ENCODE measurements at regions not wholly inside any gene's neighbourhood (a gene's known extent, or its start where the extent isn't known, plus 50 kb on each side); places are given as distances from the start of the nearest gene placed in this dataset.

GRCh38 chr20:57783196-57783595 lies 73.4 kb upstream of the PMEPA1 start:
- no peak overlapping the region for H3K4me3 ChIP-seq (ENCODE audit: low read depth, low read length)
- no peak for TF ChIP-seq CTCF (IDR thresholded peaks at IDR 0.05; ENCODE audit: low read depth, low read length, missing control alignments)
- in situ Hi-C loops (cut with HindIII; ENCODE audit: low sequenced_read_pairs): no loop called here
- DNase-seq (ENCODE audit: low read depth): no peak

GRCh38 chr20:57782631-57783041 lies 72.8 kb upstream of the PMEPA1 start:
- TF ChIP-seq CTCF (IDR thresholded peaks at IDR 0.05; ENCODE audit: low read depth, low read length, missing control alignments): no peak
- DNase-seq (ENCODE audit: low read depth): no peak
- in situ Hi-C loops (cut with HindIII; ENCODE audit: low sequenced_read_pairs): no loop called here

GRCh38 chr20:57781901-57782300 lies 72.1 kb upstream of the PMEPA1 start:
- in situ Hi-C loops (cut with HindIII; ENCODE audit: low sequenced_read_pairs): no loop called here
- H3K4me3 ChIP-seq (ENCODE audit: low read depth, low read length): no peak overlapping the region
- no peak for TF ChIP-seq CTCF (IDR thresholded peaks at IDR 0.05; ENCODE audit: low read depth, low read length, missing control alignments)
- no peak for DNase-seq (ENCODE audit: low read depth)

More at GRCh38 chr20:57782631-57783041, 72.8 kb upstream of the PMEPA1 start:
- no peak overlapping the region for H3K4me3 ChIP-seq (ENCODE audit: low read depth, low read length)

- no peak overlapping the region for H3K4me3 ChIP-seq (ENCODE audit: low read depth, low read length)
- no peak for TF ChIP-seq CTCF (IDR thresholded peaks at IDR 0.05; ENCODE audit: low read depth, low read length, missing control alignments)
- in situ Hi-C loops (cut with HindIII; ENCODE audit: low sequenced_read_pairs): no loop called here
- DNase-seq (ENCODE audit: low read depth): no peak
Measured at GRCh38 chr20:57780906-57781305, 71.1 kb upstream of the PMEPA1 start.

- in situ Hi-C loops (cut with HindIII; ENCODE audit: low sequenced_read_pairs): no loop called here
- no peak overlapping the region for H3K4me3 ChIP-seq (ENCODE audit: low read depth, low read length)
- DNase-seq (ENCODE audit: low read depth): no peak
- TF ChIP-seq CTCF (IDR thresholded peaks at IDR 0.05; ENCODE audit: low read depth, low read length, missing control alignments): no peak
Measured at GRCh38 chr20:57780398-57780797, 70.6 kb upstream of the PMEPA1 start.

- H3K4me3 ChIP-seq (ENCODE audit: low read depth, low read length): no peak overlapping the region
- in situ Hi-C loops (cut with HindIII; ENCODE audit: low sequenced_read_pairs): no loop called here
- DNase-seq (ENCODE audit: low read depth): no peak
- no peak for TF ChIP-seq CTCF (IDR thresholded peaks at IDR 0.05; ENCODE audit: low read depth, low read length, missing control alignments)
Measured at GRCh38 chr20:57779401-57780003, 69.7 kb upstream of the PMEPA1 start.

Measured in astrocyte of the cerebellum (primary cell).